PC-9 (cell line): ENCODE measurements at regions not wholly inside any gene's neighbourhood (a gene's known extent, or its start where the extent isn't known, plus 50 kb on each side); places are given as distances from the start of the nearest gene placed in this dataset.

Source experiments
- BruUV-seq: library from RNA; stranded (reverse); fragments of 400-500 nt; replicated peaks from 2 replicates; lab custom pipeline; 2021; lab: Mats Ljungman, UMichigan
- CTCF ChIA-PET: fragments of 300-600 bp; sonication (Branson Sonifier 250); formaldehyde crosslinking; loops from one replicate; lab custom pipeline; 2022; ENCODE audit warnings: antibody characterized with exemption; lab: Charles Lee
- POLR2A ChIA-PET: fragments of 300-600 bp; sonication (Branson Sonifier 250); formaldehyde crosslinking; loops from one replicate; lab custom pipeline; 2022; ENCODE audit warnings: antibody characterized with exemption; ENCODE audit not compliant: unreplicated experiment; lab: Charles Lee
- DNase-seq, 2 experiments: peaks; one replicate each; pipeline versions ENCODE4 v3.0.0 to v3.0.0-alpha.2; 2015 to 2022; ENCODE audit warnings: mixed read lengths in 1 of 2
- H2AFZ ChIP-seq: fragments of 200-600 bp; sonication (generic); 2 replicates; pipeline ENCODE4 v1.8.1; 2017; ENCODE audit warnings: antibody characterized with exemption
- H3F3A ChIP-seq: fragments of 200-600 bp; sonication (generic); 2 replicates; pipeline ENCODE4 v1.8.1; 2017; ENCODE audit warnings: antibody characterized with exemption, mild to moderate bottlenecking, low read depth; ENCODE audit not compliant: insufficient read depth
- H3K27ac ChIP-seq: fragments of 200-600 bp; sonication (generic); 2 replicates; pipeline ENCODE4 v1.6.1; 2016; ENCODE audit warnings: mixed run types
- H3K27me3 ChIP-seq: fragments of 200-600 bp; sonication (generic); 2 replicates; pipeline ENCODE4 v1.6.1; 2016; ENCODE audit warnings: low read depth, mixed run types; ENCODE audit not compliant: insufficient read depth
- H3K36me3 ChIP-seq: fragments of 200-600 bp; sonication (generic); 2 replicates; pipeline ENCODE4 v1.6.1; 2016; ENCODE audit warnings: low read depth, mixed run types
- H3K4me1 ChIP-seq: fragments of 200-600 bp; sonication (generic); replicated peaks from 2 replicates; pipeline ENCODE4 v1.6.1; 2016; ENCODE audit warnings: mixed run types; ENCODE audit not compliant: insufficient read depth
- H3K4me2 ChIP-seq: fragments of 200-600 bp; sonication (generic); 2 replicates; pipeline ENCODE4 v1.6.1; 2017; ENCODE audit warnings: mixed run types
- H3K4me3 ChIP-seq: fragments of 200-600 bp; sonication (generic); 2 replicates; pipeline ENCODE4 v1.6.1; 2016; ENCODE audit warnings: mixed run types
- H3K79me2 ChIP-seq: fragments of 200-600 bp; sonication (generic); 2 replicates; pipeline ENCODE4 v1.6.1; 2017; ENCODE audit warnings: low read depth, mixed run types
- H3K9me2 ChIP-seq: fragments of 200-600 bp; sonication (generic); 2 replicates; pipeline ENCODE4 v1.8.1; 2017; ENCODE audit warnings: mild to moderate bottlenecking; ENCODE audit not compliant: insufficient read depth
- H3K9me3 ChIP-seq: fragments of 200-600 bp; sonication (generic); 2 replicates; pipeline ENCODE4 v1.8.1; 2016; ENCODE audit warnings: low read depth; ENCODE audit not compliant: insufficient read depth
- H4K20me1 ChIP-seq: fragments of 200-600 bp; sonication (generic); 2 replicates; pipeline ENCODE4 v1.8.1; 2017; ENCODE audit not compliant: insufficient read depth
- CTCF ChIP-seq: fragments of 200-600 bp; sonication (generic); conservative IDR thresholded peaks from 2 replicates; pipeline ENCODE4 v1.6.1; 2017; ENCODE audit warnings: mixed run types, antibody characterized with exemption, mild to moderate bottlenecking, moderate library complexity
- EZH2 ChIP-seq: fragments of 200-600 bp; sonication (generic); IDR thresholded peaks from 2 replicates; pipeline ENCODE4 v1.8.0; 2017; ENCODE audit warnings: antibody characterized with exemption, low read depth
- intact Hi-C: fragments of 100-400 bp; cut with micrococcal nuclease; formaldehyde crosslinking; loops from one replicate; pipeline ENCODE4 v1.10.0; 2022; ENCODE audit not compliant: unreplicated experiment

DNA sequence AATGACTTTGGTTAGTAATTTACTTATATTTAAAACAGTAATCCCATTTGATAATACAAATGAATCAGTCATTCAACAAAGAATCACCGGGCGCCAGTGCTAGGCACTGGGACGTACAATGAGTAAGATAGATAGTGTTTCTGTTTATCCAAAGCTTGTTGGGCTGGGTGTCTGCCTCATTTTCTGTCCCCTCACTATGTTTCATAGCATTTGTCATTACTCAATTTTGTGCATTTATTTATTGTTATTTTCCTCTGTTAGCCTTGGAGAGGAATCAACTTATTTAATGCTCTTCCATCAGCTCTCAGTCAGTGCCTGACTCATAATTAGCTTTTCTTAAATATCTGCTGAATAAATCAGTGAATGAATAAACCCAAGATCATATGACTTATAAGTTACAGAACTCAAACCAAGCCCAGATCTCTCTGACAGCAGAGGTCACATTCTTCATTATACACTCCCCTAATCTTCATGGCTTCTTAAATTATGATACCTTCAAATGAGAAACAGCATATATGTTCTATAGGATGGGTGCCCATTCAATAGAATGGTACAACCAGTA, 86.2 kb downstream of the TSPAN8 start:
- TF ChIP-seq CTCF: no peak
- TF ChIP-seq EZH2: no peak
- Histone ChIP-seq H3K36me3 (no peaks in the 10 kb centered on the region), H3K9me3 (no peaks in the 10 kb centered on the region), H3K27ac (no peak overlapping the region), H3F3A (no peaks in the 10 kb centered on the region), H3K9me2 (no peaks in the 10 kb centered on the region), H2AFZ (no peak overlapping the region), H3K79me2 (no peaks in the 10 kb centered on the region), H4K20me1 (no peaks in the 10 kb centered on the region), H3K4me1 (no peaks in the 10 kb centered on the region), H3K27me3 (no peaks in the 10 kb centered on the region), H3K4me2 (no peak overlapping the region), H3K4me3 (no peak overlapping the region)
- POLR2A ChIA-PET: no interaction called here
- CTCF ChIA-PET: no interaction called here
- no TSS peak for BruUV-seq
- intact Hi-C loops: no loop called here
- no peak for DNase-seq

GRCh38 chr12:71070416-71071128, 87.2 kb downstream of the TSPAN8 start:
- DNase-seq: no peak
- TF ChIP-seq CTCF: no peak
- TF ChIP-seq EZH2: no peak
- no peaks in the 10 kb centered on the region for H3K27me3 ChIP-seq
- no peaks in the 10 kb centered on the region for H3K36me3 ChIP-seq
- no peak overlapping the region for H3K27ac ChIP-seq
- H3K79me2 ChIP-seq: no peaks in the 10 kb centered on the region
- ChIA-PET CTCF (no interaction called here), POLR2A (no interaction called here)
- no peaks in the 10 kb centered on the region for H3F3A ChIP-seq
- H3K4me3 ChIP-seq: no peak overlapping the region
- BruUV-seq: no TSS peak
- no peaks in the 10 kb centered on the region for H4K20me1 ChIP-seq
- H3K4me2 ChIP-seq: no peak overlapping the region
- H3K4me1 ChIP-seq: no peaks in the 10 kb centered on the region
- no peaks in the 10 kb centered on the region for H3K9me3 ChIP-seq
- intact Hi-C loops: no loop called here
- no peaks in the 10 kb centered on the region for H3K9me2 ChIP-seq
- no peak overlapping the region for H2AFZ ChIP-seq

DNA sequence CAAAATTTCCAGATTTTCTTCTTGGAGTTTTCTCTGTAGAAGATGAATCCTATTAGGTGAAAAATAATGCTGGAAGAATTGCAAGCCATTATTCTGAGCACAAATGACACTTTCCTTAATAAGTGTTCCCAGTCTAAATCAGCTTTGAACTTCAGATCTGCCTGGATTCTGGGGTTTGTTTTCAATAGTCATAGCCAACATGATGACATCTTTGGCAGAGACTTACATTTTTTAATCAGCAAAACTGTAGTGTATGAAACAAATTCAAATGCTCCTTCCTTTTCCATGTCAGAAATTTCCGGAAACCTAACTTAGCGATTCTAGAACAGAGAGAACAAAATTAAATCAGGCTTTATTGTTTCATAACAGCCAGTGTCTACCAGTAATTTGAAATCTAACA, 88.5 kb downstream of the TSPAN8 start:
- H3K27me3 ChIP-seq: no peaks in the 10 kb centered on the region
- TF ChIP-seq EZH2 (no peak), CTCF (no peak)
- no peak overlapping the region for H2AFZ ChIP-seq
- H3K79me2 ChIP-seq: no peaks in the 10 kb centered on the region
- no peak for DNase-seq
- H3K9me3 ChIP-seq: no peaks in the 10 kb centered on the region
- intact Hi-C loops: no loop called here
- CTCF ChIA-PET: no interaction called here
- H4K20me1 ChIP-seq: no peaks in the 10 kb centered on the region
- H3K4me1 ChIP-seq: no peaks in the 10 kb centered on the region
- no peaks in the 10 kb centered on the region for H3K36me3 ChIP-seq
- no TSS peak for BruUV-seq
- H3K27ac ChIP-seq: no peak overlapping the region
- H3F3A ChIP-seq: no peaks in the 10 kb centered on the region
- H3K9me2 ChIP-seq: no peaks in the 10 kb centered on the region
- H3K4me2 ChIP-seq: no peak overlapping the region
- no peak overlapping the region for H3K4me3 ChIP-seq
- POLR2A ChIA-PET: no interaction called here
